Neural crest cell (in vitro differentiated cells): ENCODE measurements at regions not wholly inside any gene's neighbourhood (a gene's known extent, or its start where the extent isn't known, plus 50 kb on each side); places are given as distances from the start of the nearest gene placed in this dataset.

ENCODE experiments used
- DNase-seq: peaks from one replicate; pipeline ENCODE4 v3.0.0; 2021; ENCODE audit warnings: low read depth, mixed read lengths, low spot score
- H3K27ac Mint-ChIP-seq: one replicate; pipeline ENCODE4 v1.8.0; 2021; ENCODE audit warnings: mild to moderate bottlenecking, mixed read lengths; ENCODE audit not compliant: unreplicated experiment
- H3K27me3 Mint-ChIP-seq: 2 replicates; pipeline ENCODE4 v1.8.0; 2021; ENCODE audit warnings: low read depth, mild to moderate bottlenecking, mixed read lengths
- H3K36me3 Mint-ChIP-seq: 2 replicates; pipeline ENCODE4 v1.8.0; 2021; ENCODE audit warnings: low read depth, mild to moderate bottlenecking, mixed read lengths
- H3K4me1 Mint-ChIP-seq: 2 replicates; pipeline ENCODE4 v1.8.0; 2021; ENCODE audit warnings: mixed read lengths
- H3K4me3 Mint-ChIP-seq: one replicate; pipeline ENCODE4 v1.8.0; 2021; ENCODE audit warnings: mild to moderate bottlenecking, mixed read lengths
- H3K9me3 Mint-ChIP-seq: 2 replicates; pipeline ENCODE4 v1.8.0; 2021; ENCODE audit warnings: mixed read lengths
- CTCF ChIP-seq: fragments of 200-600 bp; sonication (generic); conservative IDR thresholded peaks from 2 replicates; pipeline ENCODE4 v1.5.0; 2021; ENCODE audit warnings: antibody characterized with exemption, mild to moderate bottlenecking

DNA sequence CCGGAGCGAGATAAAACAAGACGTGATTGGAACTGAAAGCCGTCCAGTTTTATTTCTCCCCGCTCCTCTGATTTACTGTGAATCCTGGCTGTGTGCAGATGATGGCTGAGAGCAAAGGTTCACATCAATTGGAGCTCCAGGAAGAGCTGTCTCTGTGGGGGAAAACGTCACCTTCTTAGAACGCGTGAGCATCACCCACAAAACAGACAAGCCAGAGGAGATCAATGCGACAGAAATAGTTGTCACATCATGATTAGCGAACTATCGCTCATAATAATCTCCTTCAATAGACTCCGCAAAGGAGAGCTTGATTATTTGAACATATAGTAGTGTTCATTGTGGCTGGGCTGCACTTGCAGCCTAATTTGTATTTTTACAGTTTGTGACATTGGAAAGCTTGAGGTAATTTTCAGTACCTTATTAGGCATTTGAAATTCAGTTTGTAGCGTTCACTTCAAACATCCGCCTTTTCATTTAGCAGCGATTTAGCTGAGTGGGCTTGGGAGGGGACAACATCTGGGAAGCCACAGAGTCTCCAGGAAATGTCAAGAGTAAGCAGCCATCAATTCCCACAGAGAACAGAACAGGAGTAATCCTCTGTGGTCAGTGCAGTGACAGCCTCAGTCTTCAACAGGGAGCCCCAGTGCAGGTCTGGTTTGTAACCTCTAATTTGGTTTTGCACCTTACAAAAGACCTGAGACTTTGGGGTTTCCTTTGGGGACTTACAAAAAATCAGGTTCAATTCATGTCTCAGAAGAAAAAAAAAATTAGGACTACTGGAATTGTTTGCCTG, 276.8 kb upstream of the PFKP start:
- no peak overlapping the region for H3K4me3 Mint-ChIP-seq
- H3K36me3 Mint-ChIP-seq, result peaks cover 3% of the 10 kb centered on the region
- no peaks in the 10 kb centered on the region for H3K27me3 Mint-ChIP-seq
- no peak for DNase-seq
- no peaks in the 10 kb centered on the region for H3K4me1 Mint-ChIP-seq
- no peak for TF ChIP-seq CTCF
- H3K27ac Mint-ChIP-seq, result no peak overlapping the region
- H3K9me3 Mint-ChIP-seq, result peaks cover 6% of the 10 kb centered on the region

GRCh38 chr10:2786251-2786650, 281.1 kb upstream of the PFKP start:
- H3K4me3 Mint-ChIP-seq, result no peak overlapping the region
- TF ChIP-seq CTCF, result no peak

GRCh38 chr10:2784766-2785165, 282.6 kb upstream of the PFKP start:
- no peak for DNase-seq
- Mint-ChIP-seq H3K27ac (no peak overlapping the region), H3K27me3 (peaks cover 14% of the 10 kb centered on the region), H3K9me3 (peaks cover 6% of the 10 kb centered on the region), H3K36me3 (no peaks in the 10 kb centered on the region), H3K4me3 (no peak overlapping the region), H3K4me1 (peaks cover 5% of the 10 kb centered on the region)
- TF ChIP-seq CTCF, result no peak

More at GRCh38 chr10:2786251-2786650, 281.1 kb upstream of the PFKP start:
- DNase-seq, result no peak
- H3K27me3 Mint-ChIP-seq, result peaks cover 11% of the 10 kb centered on the region
- H3K4me1 Mint-ChIP-seq, result peaks cover 5% of the 10 kb centered on the region
- H3K36me3 Mint-ChIP-seq, result no peaks in the 10 kb centered on the region
- H3K27ac Mint-ChIP-seq, result no peak overlapping the region
- peaks cover 6% of the 10 kb centered on the region for H3K9me3 Mint-ChIP-seq

DNA sequence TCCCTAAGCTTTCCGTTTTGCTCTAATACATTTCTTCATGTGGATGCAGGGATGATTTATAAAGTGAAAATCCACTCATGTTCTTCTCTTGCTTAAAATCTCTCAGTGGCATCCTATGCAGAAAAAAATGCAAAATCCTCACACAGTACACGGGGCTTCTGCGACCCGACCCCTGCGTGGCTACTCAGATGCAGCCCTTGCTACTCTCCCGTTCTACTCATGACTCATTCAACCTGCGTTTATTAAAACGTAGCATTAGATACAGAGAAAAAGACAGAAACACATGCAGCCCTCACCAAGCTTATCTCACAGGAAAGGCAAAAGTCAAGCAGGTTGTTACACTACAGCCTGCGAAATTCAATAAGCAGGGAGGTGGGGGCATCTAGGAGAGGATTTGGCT, 284.4 kb upstream of the PFKP start:
- no peak for TF ChIP-seq CTCF
- Mint-ChIP-seq H3K27ac (no peak overlapping the region), H3K4me1 (peaks cover 5% of the 10 kb centered on the region), H3K4me3 (no peak overlapping the region), H3K27me3 (peaks cover 14% of the 10 kb centered on the region), H3K9me3 (peaks cover 6% of the 10 kb centered on the region), H3K36me3 (no peaks in the 10 kb centered on the region)
- DNase-seq, result no peak

DNA sequence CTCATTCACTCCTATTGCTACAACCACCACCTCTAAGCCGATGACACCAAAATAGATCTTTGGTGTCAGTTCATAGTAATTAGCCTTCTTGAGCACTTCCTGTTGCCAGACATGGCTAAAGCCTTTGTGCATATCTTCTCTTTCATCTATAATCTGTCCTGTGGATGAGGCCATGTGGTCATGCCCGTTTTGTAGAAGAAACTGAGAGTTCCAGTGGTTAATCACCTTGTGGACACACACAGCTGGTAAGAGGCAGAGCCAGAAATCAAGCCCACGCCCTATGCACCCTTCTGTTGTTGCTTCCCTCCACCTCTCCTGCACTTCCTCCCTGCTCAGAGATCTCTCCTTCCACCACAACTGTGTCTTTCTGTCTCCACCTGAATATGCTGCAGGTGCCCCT, 285.1 kb upstream of the PFKP start:
- Mint-ChIP-seq H3K9me3 (peaks cover 6% of the 10 kb centered on the region), H3K4me1 (peaks cover 5% of the 10 kb centered on the region), H3K27ac (peak overlapping the region; percentile 39), H3K36me3 (no peaks in the 10 kb centered on the region), H3K4me3 (no peak overlapping the region), H3K27me3 (peaks cover 14% of the 10 kb centered on the region)
- TF ChIP-seq CTCF, result no peak
- DNase-seq, result no peak
